ENCODE measurements at regions not wholly inside any gene's neighbourhood (a gene's known extent, or its start where the extent isn't known, plus 50 kb on each side); places are given as distances from the start of the nearest gene placed in this dataset.

DNA sequence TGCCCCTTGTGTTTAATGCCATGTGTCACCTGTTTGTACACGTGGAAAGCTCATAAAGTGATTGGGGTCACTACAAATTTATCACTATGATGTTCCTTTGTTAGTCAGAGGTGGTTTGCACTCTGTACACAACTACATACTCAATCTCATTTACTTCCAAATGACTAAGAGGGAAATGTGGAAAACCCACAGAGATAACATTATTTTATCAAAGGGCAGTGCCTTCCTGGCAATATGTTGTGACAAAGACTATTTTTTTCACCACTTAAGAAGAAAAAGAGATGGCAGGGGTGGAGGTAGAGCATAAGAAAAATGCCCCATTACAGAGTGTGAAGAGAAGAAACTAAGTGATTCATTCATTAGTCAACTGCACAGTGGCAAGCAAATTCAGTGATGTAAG is 1064.1 kb upstream of the FLRT2 start:
- TF ChIP-seq, protein P1, sequence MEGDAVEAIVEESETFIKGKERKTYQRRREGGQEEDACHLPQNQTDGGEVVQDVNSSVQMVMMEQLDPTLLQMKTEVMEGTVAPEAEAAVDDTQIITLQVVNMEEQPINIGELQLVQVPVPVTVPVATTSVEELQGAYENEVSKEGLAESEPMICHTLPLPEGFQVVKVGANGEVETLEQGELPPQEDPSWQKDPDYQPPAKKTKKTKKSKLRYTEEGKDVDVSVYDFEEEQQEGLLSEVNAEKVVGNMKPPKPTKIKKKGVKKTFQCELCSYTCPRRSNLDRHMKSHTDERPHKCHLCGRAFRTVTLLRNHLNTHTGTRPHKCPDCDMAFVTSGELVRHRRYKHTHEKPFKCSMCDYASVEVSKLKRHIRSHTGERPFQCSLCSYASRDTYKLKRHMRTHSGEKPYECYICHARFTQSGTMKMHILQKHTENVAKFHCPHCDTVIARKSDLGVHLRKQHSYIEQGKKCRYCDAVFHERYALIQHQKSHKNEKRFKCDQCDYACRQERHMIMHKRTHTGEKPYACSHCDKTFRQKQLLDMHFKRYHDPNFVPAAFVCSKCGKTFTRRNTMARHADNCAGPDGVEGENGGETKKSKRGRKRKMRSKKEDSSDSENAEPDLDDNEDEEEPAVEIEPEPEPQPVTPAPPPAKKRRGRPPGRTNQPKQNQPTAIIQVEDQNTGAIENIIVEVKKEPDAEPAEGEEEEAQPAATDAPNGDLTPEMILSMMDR (IDR thresholded peaks at IDR 0.05; ENCODE audit: borderline replicate concordance, extremely low read depth, low read length, poor library complexity, severe bottlenecking) = no peak
- no peak for TF ChIP-seq EZH2 (IDR thresholded peaks at IDR 0.05; ENCODE audit: borderline replicate concordance, low read depth, low read length, severe bottlenecking)

Data from DND-41 (cell line).